CD1c-positive myeloid dendritic cell (primary cell): ENCODE measurements at regions not wholly inside any gene's neighbourhood (a gene's known extent, or its start where the extent isn't known, plus 50 kb on each side); places are given as distances from the start of the nearest gene placed in this dataset.
A peak's percentile ranks its signal among the peaks of the same experiment; 100 is the strongest.

Experiments used
- DNase-seq: peaks from one replicate; pipeline ENCODE4 v3.0.0-alpha.2; 2016; ENCODE audit errors: extremely low spot score

DNA sequence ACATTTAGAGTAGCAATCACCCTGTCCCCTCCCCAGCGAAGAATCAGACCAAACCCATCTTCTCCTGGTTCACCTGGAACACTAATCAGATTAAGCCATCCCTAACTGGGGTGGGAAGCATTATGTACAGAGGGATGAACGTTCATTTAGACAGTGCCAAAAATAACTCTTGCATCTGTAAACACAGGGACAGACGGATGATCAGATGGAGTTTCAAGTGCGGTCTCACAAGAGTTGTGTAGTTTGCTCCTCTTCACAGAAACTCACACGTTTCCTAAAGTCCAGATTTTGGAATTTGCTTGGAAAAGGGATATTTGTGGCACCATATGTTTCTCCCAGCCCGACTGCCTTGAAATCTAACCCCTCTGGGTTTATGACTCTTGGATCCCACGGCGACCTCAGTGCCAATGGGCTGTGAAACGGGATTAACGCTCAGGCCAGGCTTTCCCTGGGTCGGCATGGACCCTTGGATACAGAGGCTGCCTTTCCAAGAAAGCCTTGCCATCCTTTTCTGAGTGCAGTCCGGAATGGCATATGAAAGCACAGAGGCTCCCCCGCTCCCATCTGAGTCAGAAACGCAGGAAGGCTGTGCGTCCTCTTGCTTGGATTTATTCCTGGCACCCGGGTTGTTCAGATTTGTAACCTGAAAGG lies 293.2 kb upstream of the HABP2 start:
- DNase-seq, result no peak

DNA sequence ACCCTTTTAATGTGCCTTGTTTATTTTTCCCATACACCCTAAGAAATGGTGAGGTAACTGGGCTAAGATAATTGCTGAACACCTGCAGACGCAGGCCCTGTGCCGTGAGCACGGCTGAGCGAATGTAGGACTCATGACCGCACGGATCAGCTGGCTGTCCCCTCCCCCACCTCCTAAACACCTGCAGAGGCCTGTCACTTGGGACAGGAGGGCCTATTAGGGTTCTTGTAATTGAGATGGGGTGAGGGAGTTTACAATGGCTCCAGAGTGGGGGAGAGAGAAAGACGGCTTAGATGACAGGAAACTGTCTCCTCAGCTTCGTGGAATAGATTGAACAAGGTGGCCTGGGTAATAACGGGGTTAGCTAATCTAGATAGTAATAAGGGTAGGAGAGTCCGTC lies 291.7 kb upstream of the HABP2 start:
- DNase-seq, result no peak

GRCh38 chr10:113261611-113262091 lies 291.2 kb upstream of the HABP2 start:
- no peak for DNase-seq

DNA sequence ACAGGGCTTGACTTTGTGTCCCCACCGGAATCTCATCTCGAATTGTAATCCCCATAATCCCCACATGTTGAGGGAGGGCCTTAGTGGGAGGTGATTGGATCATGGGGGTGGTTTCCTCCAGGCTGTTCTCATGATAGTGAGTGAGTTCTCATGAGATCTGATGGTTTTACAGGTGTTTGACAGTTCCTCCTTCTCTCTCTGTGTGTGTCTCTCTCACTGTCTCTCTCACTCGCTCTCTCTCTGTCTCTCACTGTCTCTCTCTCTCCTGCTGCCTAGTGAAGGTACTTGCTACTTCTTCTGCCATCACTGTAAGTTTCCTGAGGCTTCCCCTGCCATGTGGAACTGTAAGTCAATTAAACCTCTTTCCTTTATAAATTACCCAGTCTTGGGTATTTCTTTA lies 289.8 kb upstream of the HABP2 start:
- no peak for DNase-seq

DNA sequence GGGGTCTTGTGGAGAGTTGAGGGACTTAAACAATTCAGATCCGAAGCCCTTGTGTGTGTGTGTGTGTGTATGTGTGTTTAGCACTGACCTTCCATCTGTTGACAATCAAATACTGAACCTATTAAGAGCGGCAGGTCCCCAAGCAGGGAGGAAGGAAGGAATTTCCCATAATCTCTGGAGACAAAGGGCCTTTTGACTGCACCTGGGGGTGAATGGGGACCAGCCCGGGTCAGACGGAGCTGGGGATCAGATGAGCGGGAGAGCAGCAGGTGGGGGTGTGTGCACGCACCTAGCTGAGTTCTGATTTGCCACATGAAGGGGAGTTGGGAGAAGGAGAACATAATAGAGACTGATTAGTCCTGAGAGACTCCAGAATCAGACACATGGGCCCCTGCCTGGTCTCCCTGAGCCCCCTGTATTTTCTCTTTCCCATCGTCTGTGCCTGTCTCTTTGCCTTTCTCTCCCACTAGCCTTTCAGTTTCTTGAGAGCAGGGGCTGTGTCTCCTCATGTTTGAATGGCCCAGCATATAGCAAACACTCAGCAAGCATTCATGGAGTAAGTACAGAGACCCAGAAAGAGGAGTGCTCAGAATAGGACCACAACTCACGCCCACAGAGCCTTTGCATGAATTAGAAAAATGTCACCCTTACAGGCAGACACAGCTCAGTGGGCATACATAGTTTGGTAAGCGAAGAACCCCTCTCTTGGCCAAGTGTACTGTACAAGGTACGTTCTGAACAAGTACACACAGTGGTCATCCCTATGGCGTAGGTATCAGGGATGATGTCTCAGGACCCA lies 288.3 kb upstream of the HABP2 start:
- DNase-seq, result no peak

DNA sequence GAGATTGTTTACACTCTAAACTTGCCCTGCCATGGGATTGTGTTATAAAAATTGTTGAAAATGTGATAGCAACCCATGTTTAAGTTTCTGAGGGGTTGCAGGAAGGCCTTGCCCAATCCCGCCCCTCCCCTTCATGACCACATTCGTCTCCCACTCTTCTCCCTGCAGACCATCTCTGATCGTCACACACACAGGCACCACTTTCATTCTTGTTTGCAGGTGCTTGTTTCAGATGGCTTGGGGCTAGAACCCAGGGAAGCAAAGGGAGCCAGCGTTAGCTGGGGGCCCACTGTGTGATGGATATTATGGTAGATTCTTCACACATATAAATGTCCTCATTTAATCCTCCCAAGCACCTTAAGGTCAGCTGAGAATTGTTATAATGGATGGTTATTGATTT lies 286.7 kb upstream of the HABP2 start:
- no peak for DNase-seq

- DNase-seq, result peak; percentile 53
Measured at GRCh38 chr10:113267619-113268562, 285.0 kb upstream of the HABP2 start.

DNA sequence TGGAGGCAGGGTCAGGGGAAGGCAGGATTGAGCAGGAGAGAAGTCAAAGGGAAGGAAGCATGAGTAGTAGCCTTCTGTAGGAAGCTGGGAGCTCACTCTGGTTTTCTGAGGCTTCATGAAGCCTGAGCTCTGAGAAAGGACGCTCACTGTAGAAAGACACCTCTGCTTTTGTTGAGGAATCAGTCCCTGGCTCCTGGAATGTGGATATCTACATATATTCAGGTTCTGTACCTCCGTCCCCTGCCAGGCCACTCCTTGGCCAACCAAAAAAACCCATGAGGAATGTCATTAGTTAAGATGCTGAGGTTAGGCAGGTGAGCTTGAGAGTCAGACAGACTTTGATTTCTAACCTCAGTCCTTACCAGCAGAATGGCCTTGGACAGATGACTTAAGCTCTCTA lies 283.5 kb upstream of the HABP2 start:
- DNase-seq, result no peak

GRCh38 chr10:113272511-113272910 lies 280.3 kb upstream of the HABP2 start:
- DNase-seq, result no peak

GRCh38 chr10:113273181-113274163 lies 279.4 kb upstream of the HABP2 start:
- peak; percentile 82 for DNase-seq

- DNase-seq, result no peak
Measured at GRCh38 chr10:113274176-113274829, 278.6 kb upstream of the HABP2 start.

GRCh38 chr10:113278221-113278620 lies 274.6 kb upstream of the HABP2 start:
- DNase-seq, result no peak

DNA sequence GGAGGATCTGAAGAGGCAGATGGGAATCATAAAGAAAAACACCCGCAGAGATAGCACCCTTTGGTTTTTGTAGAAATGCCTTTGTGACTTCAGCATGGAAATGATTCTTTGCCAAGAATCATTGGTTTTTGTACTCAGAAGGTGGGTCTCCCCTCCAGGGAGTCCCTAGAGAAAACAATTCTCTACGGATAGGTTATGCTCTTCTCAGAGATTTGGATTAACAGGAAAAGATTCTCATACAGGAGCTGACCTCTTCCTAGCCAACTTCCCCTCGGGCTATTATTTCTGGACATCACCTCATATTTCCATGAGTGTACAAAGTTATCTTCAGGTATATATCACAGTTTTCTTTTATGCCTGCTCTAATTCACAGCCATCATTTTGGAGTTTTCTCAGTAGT lies 274.2 kb upstream of the HABP2 start:
- DNase-seq, result no peak

DNA sequence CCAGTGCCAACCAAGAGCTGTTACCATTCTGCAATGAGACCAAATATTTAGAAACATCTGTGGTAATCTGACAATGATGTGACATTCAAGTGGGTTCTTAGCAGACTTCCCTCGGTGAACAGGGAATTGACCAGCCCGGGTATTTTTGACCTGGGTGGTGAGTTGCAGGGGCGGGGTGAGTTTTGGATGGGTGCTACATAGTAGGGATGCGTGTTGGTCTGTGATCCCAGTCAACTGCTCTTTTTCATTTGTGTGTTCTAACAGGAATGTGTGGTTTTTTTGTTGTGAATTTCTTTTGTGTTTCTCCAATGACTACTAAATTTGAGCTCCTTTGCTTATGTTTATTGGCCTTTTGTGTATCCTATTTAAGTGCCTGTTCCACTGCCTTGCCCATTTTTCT lies 273.6 kb upstream of the HABP2 start:
- DNase-seq, result no peak

DNA sequence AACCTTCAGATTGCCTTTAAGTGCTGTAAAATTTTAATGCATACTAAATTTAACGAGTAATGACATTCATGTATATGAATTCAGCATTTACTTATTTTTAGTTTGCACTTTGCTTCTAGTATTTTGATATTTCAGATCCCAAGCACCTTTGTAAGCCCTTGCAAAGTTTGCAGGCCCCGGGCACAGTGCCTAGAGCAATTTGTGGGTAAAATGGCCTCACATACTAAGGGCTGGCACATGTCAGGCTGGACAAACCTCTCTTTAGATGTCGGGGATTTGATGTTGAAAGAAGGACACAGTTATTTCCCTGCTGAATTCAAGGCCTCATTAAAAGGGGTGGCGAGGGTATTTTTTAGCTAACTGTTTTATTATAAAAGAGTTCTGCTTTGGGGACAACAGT lies 270.3 kb upstream of the HABP2 start:
- no peak for DNase-seq

DNA sequence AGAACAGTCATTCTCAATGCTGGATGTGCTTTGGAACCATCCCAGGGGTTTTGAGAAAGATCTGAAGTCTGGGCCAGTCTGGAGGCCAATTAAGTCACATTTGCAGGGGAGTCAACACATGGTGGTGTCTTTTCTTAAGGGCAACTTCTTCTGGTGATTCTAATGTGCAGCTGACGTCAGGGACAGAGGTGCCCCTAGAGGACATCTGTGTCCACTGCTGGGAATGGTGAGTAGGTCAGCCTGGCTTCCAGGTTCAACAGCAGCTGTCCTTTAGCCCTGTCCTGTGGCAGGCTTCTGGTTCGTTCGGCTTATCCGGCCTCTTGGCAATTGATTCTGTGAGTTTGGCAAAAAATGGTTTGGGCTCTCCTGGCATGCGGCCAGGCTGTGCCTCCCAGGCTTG lies 269.7 kb upstream of the HABP2 start:
- DNase-seq, result no peak

DNA sequence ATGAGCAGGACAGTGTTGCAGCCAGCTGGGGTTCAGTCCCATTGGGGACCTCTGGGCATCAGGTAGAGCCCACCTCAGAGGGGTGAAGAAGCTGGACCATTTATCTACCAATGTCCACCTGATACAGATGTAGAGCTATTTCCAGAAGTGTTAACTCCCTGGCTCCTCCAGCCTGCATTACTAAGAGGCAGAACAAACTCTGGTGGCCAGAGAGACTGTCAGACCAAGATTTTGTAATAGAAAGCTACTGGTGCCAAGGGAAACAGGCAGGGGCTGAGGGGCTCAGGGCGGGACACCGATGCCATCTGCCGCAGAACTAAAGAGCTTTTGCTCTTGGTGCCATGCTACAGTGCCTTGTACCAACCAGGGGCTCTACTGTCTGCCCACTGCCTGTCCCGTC lies 268.2 kb upstream of the HABP2 start:
- no peak for DNase-seq

DNA sequence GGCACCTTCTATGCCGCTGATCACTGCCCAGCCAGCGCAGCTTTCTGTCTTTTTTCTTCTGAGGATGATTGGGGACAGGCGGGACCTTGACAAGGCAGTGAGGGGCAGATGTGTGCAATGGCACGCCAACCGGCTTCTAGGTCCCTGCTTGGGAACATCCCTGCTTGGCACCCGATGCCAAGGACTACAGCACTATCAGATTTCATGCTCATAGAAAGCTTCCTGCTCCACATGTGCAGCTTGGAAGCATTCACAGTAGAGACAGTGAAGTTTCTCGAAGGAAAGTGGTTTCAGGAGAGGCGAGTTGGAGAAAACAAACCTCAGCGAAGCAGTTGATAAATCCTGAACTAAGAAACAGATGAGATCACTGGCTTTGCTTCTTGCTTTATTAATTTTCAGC lies 267.5 kb upstream of the HABP2 start:
- no peak for DNase-seq

GRCh38 chr10:113287592-113287991 lies 265.3 kb upstream of the HABP2 start:
- no peak for DNase-seq

DNA sequence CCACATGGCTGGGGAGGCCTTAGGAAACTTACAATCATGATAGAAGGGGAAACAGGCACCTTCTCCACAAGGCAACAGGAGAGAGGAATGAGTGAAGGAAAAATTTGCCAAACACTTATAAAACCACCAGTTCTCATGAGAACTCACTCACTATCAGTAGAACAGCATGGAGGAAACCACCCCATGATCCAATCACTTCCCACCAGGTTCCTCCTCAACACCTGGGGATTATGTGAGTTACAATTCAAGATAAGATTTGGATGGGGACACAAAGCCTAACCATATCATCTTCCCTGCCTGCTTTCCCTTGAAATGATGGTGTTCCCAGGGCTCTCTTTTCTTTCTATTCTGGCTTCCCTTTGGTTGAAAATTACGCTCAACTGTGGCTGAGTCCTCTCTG lies 262.7 kb upstream of the HABP2 start:
- DNase-seq, result no peak

GRCh38 chr10:113291413-113291812 lies 261.4 kb upstream of the HABP2 start:
- DNase-seq, result no peak
